CD4-positive, alpha-beta T cell (primary cell): ENCODE measurements at regions not wholly inside any gene's neighbourhood (a gene's known extent, or its start where the extent isn't known, plus 50 kb on each side); places are given as distances from the start of the nearest gene placed in this dataset.

Source experiments
- ATAC-seq: fragments of 200-7000 bp; cut with Tn5 transposase; one replicate; pipeline ENCODE4 v1.10.0; 2022; ENCODE audit warnings: mild to moderate bottlenecking; ENCODE audit not compliant: poor library complexity
- CTCF ChIA-PET: fragments of 350-600 bp; sonication (Branson Sonifier 250); formaldehyde crosslinking; loops from one replicate; lab custom pipeline; 2021; ENCODE audit warnings: antibody characterized with exemption, inconsistent platforms; lab: Charles Lee
- POLR2A ChIA-PET: fragments of 350-600 bp; sonication (Branson Sonifier 250); formaldehyde crosslinking; loops from one replicate; lab custom pipeline; 2021; ENCODE audit warnings: antibody characterized with exemption, inconsistent platforms; lab: Charles Lee
- DNase-seq, 14 experiments: peaks; one replicate each; pipeline ENCODE4 v3.0.0-alpha.2; 2013 to 2020; ENCODE audit warnings: mixed read lengths in 2 of 14
- H3K27ac ChIP-seq, 2 donors: one replicate each; pipeline versions ENCODE4 v1.5.1 to v1.7.0; 2013; ENCODE audit warnings: low read length in 2 of 2, low read depth in 1 of 2, mild to moderate bottlenecking in 1 of 2
- H3K27me3 ChIP-seq, 2 experiments: 1 replicate in 1 of 2; 2 replicates in 1 of 2; pipeline versions ENCODE4 v1.6.1 to v1.7.0; 2013; ENCODE audit warnings: low read length in 2 of 2, control low read depth in 1 of 2, mild to moderate bottlenecking in 1 of 2, moderate library complexity in 1 of 2; ENCODE audit not compliant: insufficient read depth in 2 of 2, control insufficient read depth in 1 of 2
- H3K36me3 ChIP-seq: one replicate; pipeline ENCODE4 v1.6.1; 2013; ENCODE audit warnings: low read length, control low read depth; ENCODE audit not compliant: insufficient read depth
- H3K4me1 ChIP-seq: one replicate; pipeline ENCODE4 v1.6.1; 2013; ENCODE audit warnings: low read length, control low read depth; ENCODE audit not compliant: insufficient read depth
- H3K4me3 ChIP-seq: one replicate; pipeline ENCODE4 v1.5.1; 2013; ENCODE audit warnings: mild to moderate bottlenecking, low read length, moderate library complexity
- H3K9me3 ChIP-seq, 2 experiments: 1 replicate in 1 of 2; 2 replicates in 1 of 2; pipeline versions ENCODE4 v1.6.1 to v1.7.0; 2013; ENCODE audit warnings: low read length in 2 of 2, mild to moderate bottlenecking in 2 of 2, control low read depth in 1 of 2, moderate library complexity in 1 of 2; ENCODE audit not compliant: control insufficient read depth in 1 of 2, insufficient read depth in 1 of 2
- H3K27ac Mint-ChIP-seq: one replicate; pipeline ENCODE4 v1.8.0; 2020; ENCODE audit warnings: mixed read lengths
- H3K27me3 Mint-ChIP-seq: one replicate; pipeline ENCODE4 v1.8.0; 2021; ENCODE audit warnings: mixed read lengths
- H3K36me3 Mint-ChIP-seq: one replicate; pipeline ENCODE4 v1.8.0; 2021; ENCODE audit warnings: low read depth, mixed read lengths
- H3K4me1 Mint-ChIP-seq: one replicate; pipeline ENCODE4 v1.8.0; 2021; ENCODE audit warnings: low read depth, mixed read lengths
- H3K4me3 Mint-ChIP-seq: one replicate; pipeline ENCODE4 v1.8.0; 2020; ENCODE audit warnings: mild to moderate bottlenecking, mixed read lengths
- H3K9me3 Mint-ChIP-seq: one replicate; pipeline ENCODE4 v1.8.0; 2020; ENCODE audit warnings: mixed read lengths
- CTCF ChIP-seq: fragments of 200-600 bp; IDR thresholded peaks from one replicate; pipeline ENCODE4 v1.8.0; 2022; ENCODE audit warnings: antibody characterized with exemption, mild to moderate bottlenecking
- intact Hi-C, 2 experiments: fragments of 100-400 bp; cut with DNase I in 1 of 2; cut with micrococcal nuclease in 1 of 2; formaldehyde crosslinking; loops; one replicate each; pipeline versions ENCODE4 v1.15.1 to v1.9.0; 2023 to 2025; cut with DNase I, micrococcal nuclease

GRCh38 chr5:146940295-146940694 is 61.7 kb upstream of the PPP2R2B start:
- Mint-ChIP-seq H3K36me3 (no peaks in the 10 kb centered on the region), H3K9me3 (no peaks in the 10 kb centered on the region), H3K4me3 (no peak overlapping the region), H3K27ac (no peak overlapping the region), H3K27me3 (no peaks in the 10 kb centered on the region), H3K4me1 (no peaks in the 10 kb centered on the region)
- ChIA-PET CTCF (no interaction called here), POLR2A (no interaction called here)
- no peak overlapping the region for H3K4me3 ChIP-seq
- H3K36me3 ChIP-seq: no peaks in the 10 kb centered on the region
- DNase-seq (no peak), ATAC-seq (no peak)
- H3K27me3 ChIP-seq: no peaks in the 10 kb centered on the region
- H3K4me1 ChIP-seq: no peaks in the 10 kb centered on the region
- H3K27ac ChIP-seq: no peak overlapping the region
- no peaks in the 10 kb centered on the region for H3K9me3 ChIP-seq
- intact Hi-C loops: no loop called here
- TF ChIP-seq CTCF: no peak

- intact Hi-C loops: no loop called here
- H3K4me1 Mint-ChIP-seq: no peaks in the 10 kb centered on the region
- POLR2A ChIA-PET: no interaction called here
These were observed 65.5 kb upstream of the PPP2R2B start for GRCh38 chr5:146944019-146944418.

GRCh38 chr5:146944764-146945616 is 66.4 kb upstream of the PPP2R2B start:
- no peaks in the 10 kb centered on the region for H3K4me1 Mint-ChIP-seq
- Histone ChIP-seq H3K9me3 (no peaks in the 10 kb centered on the region), H3K27me3 (no peaks in the 10 kb centered on the region), H3K4me1 (no peaks in the 10 kb centered on the region), H3K4me3 (no peak overlapping the region), H3K27ac (no peak overlapping the region), H3K36me3 (no peaks in the 10 kb centered on the region)
- no peak for TF ChIP-seq CTCF
- DNase-seq (no peak), ATAC-seq (no peak)
- H3K27ac Mint-ChIP-seq: no peak overlapping the region
- H3K9me3 Mint-ChIP-seq: no peaks in the 10 kb centered on the region
- no peaks in the 10 kb centered on the region for H3K27me3 Mint-ChIP-seq
- CTCF ChIA-PET: no interaction called here
- intact Hi-C loops: no loop called here
- H3K36me3 Mint-ChIP-seq: no peaks in the 10 kb centered on the region
- H3K4me3 Mint-ChIP-seq: no peak overlapping the region
- POLR2A ChIA-PET: no interaction called here

More at GRCh38 chr5:146944019-146944418, 65.5 kb upstream of the PPP2R2B start:
- DNase-seq: no peak
- CTCF ChIA-PET: no interaction called here
- no peaks in the 10 kb centered on the region for H3K36me3 Mint-ChIP-seq
- H3K27me3 ChIP-seq: no peaks in the 10 kb centered on the region
- no peak for TF ChIP-seq CTCF
- no peaks in the 10 kb centered on the region for H3K27me3 Mint-ChIP-seq
- no peak overlapping the region for H3K4me3 ChIP-seq
- no peak overlapping the region for H3K27ac ChIP-seq
- no peak for ATAC-seq
- H3K4me3 Mint-ChIP-seq: no peak overlapping the region
- H3K4me1 ChIP-seq: no peaks in the 10 kb centered on the region
- no peak overlapping the region for H3K27ac Mint-ChIP-seq
- H3K9me3 ChIP-seq: no peaks in the 10 kb centered on the region
- no peaks in the 10 kb centered on the region for H3K36me3 ChIP-seq
- no peaks in the 10 kb centered on the region for H3K9me3 Mint-ChIP-seq
